GM12878 (cell line): ENCODE measurements at regions not wholly inside any gene's neighbourhood (a gene's known extent, or its start where the extent isn't known, plus 50 kb on each side); places are given as distances from the start of the nearest gene placed in this dataset.

ENCODE experiments used
- ATAC-seq: fragments of 200-7000 bp; cut with Tn5 transposase; 3 replicates; pipeline ENCODE4 v1.9.1; 2020; ENCODE audit warnings: mild to moderate bottlenecking, moderate library complexity
- BruUV-seq: library from RNA; stranded (reverse); fragments of 400-500 nt; replicated peaks from 2 replicates; lab custom pipeline; 2021; lab: Mats Ljungman, UMichigan
- CTCF ChIA-PET: fragments of 300-600 bp; sonication (Branson Sonifier 250); formaldehyde crosslinking; extraction: SDS; loops from one replicate; lab custom pipeline; 2021; ENCODE audit warnings: inconsistent platforms; lab: Yijun Ruan, JAX
- POLR2A ChIA-PET: fragments of 350-600 bp; formaldehyde crosslinking; extraction: SDS; loops from one replicate; lab custom pipeline; 2021; ENCODE audit warnings: inconsistent platforms; lab: Charles Lee
- RAD21 ChIA-PET: fragments of 300-600 bp; sonication (Branson Sonifier 250); formaldehyde crosslinking; loops from one replicate; lab custom pipeline; 2023; ENCODE audit warnings: antibody characterized with exemption; ENCODE audit not compliant: unreplicated experiment; lab: Charles Lee
- SMC1A ChIA-PET: fragments of 300-600 bp; sonication (Branson Sonifier 250); formaldehyde crosslinking; loops from one replicate; lab custom pipeline; 2023; ENCODE audit not compliant: unreplicated experiment, uncharacterized antibody; lab: Charles Lee
- DNase-seq: peaks from one replicate; pipeline ENCODE4 v3.0.0-alpha.2; 2011; ENCODE audit warnings: low read depth, low spot score
- FAIRE-seq: peaks from 3 replicates; lab custom pipeline; 2011; peaks lifted over from hg19 to GRCh38; lab: Jason Lieb, UNC
- H2AFZ ChIP-seq: 2 replicates; pipeline ENCODE4 v1.6.0; 2011; ENCODE audit warnings: low read depth, low read length, control low read depth; ENCODE audit not compliant: control insufficient read depth
- H3K27ac ChIP-seq: 2 replicates; pipeline ENCODE4 v1.5.1; 2011; ENCODE audit warnings: control low read depth; ENCODE audit not compliant: control insufficient read depth, insufficient read depth
- H3K27me3 ChIP-seq, 2 experiments: replicated peaks in 1 of 2; 2 replicates each; pipeline versions ENCODE4 v1.6.0 to v1.6.1; 2011; ENCODE audit warnings: low read length in 1 of 2; ENCODE audit not compliant: control insufficient read depth in 2 of 2, insufficient read depth in 2 of 2
- H3K36me3 ChIP-seq, 2 experiments: 2 replicates each; pipeline ENCODE4 v1.5.1; 2011; ENCODE audit warnings: low read length in 1 of 2; ENCODE audit not compliant: control insufficient read depth in 2 of 2, insufficient read depth in 2 of 2
- H3K4me1 ChIP-seq: 2 replicates; pipeline ENCODE4 v1.6.1; 2011; ENCODE audit warnings: mild to moderate bottlenecking, low read length, moderate library complexity, mixed read lengths; ENCODE audit not compliant: control insufficient read depth, insufficient read depth
- H3K4me2 ChIP-seq: 2 replicates; pipeline ENCODE4 v1.6.0; 2011; ENCODE audit warnings: control low read depth; ENCODE audit not compliant: control insufficient read depth, insufficient read depth
- H3K4me3 ChIP-seq: fragments of 200-600 bp; sonication (generic); 2 replicates; pipeline ENCODE4 v1.5.1; 2016
- H3K79me2 ChIP-seq: 2 replicates; pipeline ENCODE4 v1.6.0; 2011; ENCODE audit warnings: low read length; ENCODE audit not compliant: control insufficient read depth, insufficient read depth
- H3K9ac ChIP-seq: 2 replicates; pipeline ENCODE4 v1.8.0; 2011; ENCODE audit warnings: low read length, control low read depth, mixed read lengths; ENCODE audit not compliant: control insufficient read depth, insufficient read depth
- H3K9me3 ChIP-seq: replicated peaks from 3 replicates; pipeline ENCODE4 v1.5.1; 2011; ENCODE audit warnings: mild to moderate bottlenecking, low read length; ENCODE audit not compliant: control insufficient read depth, insufficient read depth
- H4K20me1 ChIP-seq: 2 replicates; pipeline ENCODE4 v1.6.0; 2011; ENCODE audit not compliant: control insufficient read depth, insufficient read depth
- BACH1 ChIP-seq: fragments of 450-650 bp; IDR thresholded peaks from 2 replicates; pipeline ENCODE4 v1.6.1; 2017; ENCODE audit warnings: mild to moderate bottlenecking, borderline replicate concordance
- BMI1 ChIP-seq: fragments of 450-650 bp; IDR thresholded peaks from 2 replicates; pipeline ENCODE4 v1.6.1; 2016; ENCODE audit warnings: mild to moderate bottlenecking, moderate library complexity, borderline replicate concordance
- GATAD2B ChIP-seq: fragments of 450-650 bp; conservative IDR thresholded peaks from 2 replicates; pipeline ENCODE4 v1.6.1; 2017; ENCODE audit warnings: low read depth, mild to moderate bottlenecking, moderate library complexity
- MEF2B ChIP-seq: fragments of 450-650 bp; IDR thresholded peaks from 2 replicates; pipeline ENCODE4 v1.6.1; 2018; ENCODE audit warnings: mild to moderate bottlenecking, moderate library complexity; ENCODE audit not compliant: partially characterized antibody, poor library complexity, severe bottlenecking
- MXI1 ChIP-seq: fragments of 150-350 bp; IDR thresholded peaks from 2 replicates; pipeline ENCODE4 v1.6.1; 2011; ENCODE audit warnings: low read depth, mild to moderate bottlenecking, inconsistent platforms, low read length, improper control_type of control experiment
- NFIC ChIP-seq: IDR thresholded peaks from 2 replicates; pipeline ENCODE4 v1.6.1; 2012; ENCODE audit warnings: low read depth, mild to moderate bottlenecking, inconsistent platforms, low read length, moderate library complexity
- NFYB ChIP-seq: IDR thresholded peaks from 2 replicates; pipeline ENCODE4 v1.6.1; 2011; ENCODE audit warnings: low read depth, mild to moderate bottlenecking, low read length, improper control_type of control experiment, moderate library complexity; ENCODE audit not compliant: insufficient read depth
- PML ChIP-seq: IDR thresholded peaks from 2 replicates; pipeline ENCODE4 v1.6.1; 2012; ENCODE audit warnings: low read length, inconsistent platforms
- REST ChIP-seq: IDR thresholded peaks from 2 replicates; pipeline ENCODE4 v1.6.1; 2012; ENCODE audit warnings: mild to moderate bottlenecking, low read depth, low read length
- RUNX3 ChIP-seq: IDR thresholded peaks from 2 replicates; pipeline ENCODE4 v1.6.1; 2012; ENCODE audit warnings: low read length, inconsistent platforms
- SKIL ChIP-seq: fragments of 450-650 bp; IDR thresholded peaks from 2 replicates; pipeline ENCODE4 v1.6.1; 2017; ENCODE audit warnings: mild to moderate bottlenecking, low read depth, inconsistent platforms; ENCODE audit not compliant: poor library complexity, severe bottlenecking
- SRF ChIP-seq, 2 experiments: IDR thresholded peaks; 2 replicates each; pipeline ENCODE4 v1.6.1; 2011; ENCODE audit warnings: low read depth in 2 of 2, low read length in 2 of 2, mild to moderate bottlenecking in 1 of 2, moderate library complexity in 1 of 2
- ZNF207 ChIP-seq: fragments of 450-650 bp; IDR thresholded peaks from 2 replicates; pipeline ENCODE4 v1.6.1; 2014; ENCODE audit warnings: antibody characterized with exemption, mild to moderate bottlenecking, borderline replicate concordance
- WGBS: methylation state at CpG from one replicate; pipeline ENCODE4 v1.1.6; 2016; ENCODE audit warnings: low lambda C conversion rate; ENCODE audit not compliant: insufficient replicate concordance, insufficient coverage; ENCODE audit errors: missing lambda C conversion rate; 5-methylcytosine and 5-hydroxymethylcytosine counted together
- in situ Hi-C: fragments of 300-500 bp; cut with MboI; formaldehyde crosslinking; loops from 9 replicates; pipeline ENCODE4 v1.14.3; 2018; ENCODE audit warnings: mixed read lengths
- intact Hi-C: fragments of 100-400 bp; cut with micrococcal nuclease; formaldehyde crosslinking; loops from one replicate; pipeline ENCODE4 v1.14.2; 2022; ENCODE audit not compliant: unreplicated experiment
- TF ChIP-seq, protein P1 (sequence below): fragments of 450-650 bp; IDR thresholded peaks from 2 replicates; pipeline ENCODE4 v1.6.1; 2014; ENCODE audit warnings: mild to moderate bottlenecking
- TF ChIP-seq, protein P2 (sequence below): IDR thresholded peaks from 2 replicates; pipeline ENCODE4 v1.6.1; 2011; ENCODE audit warnings: low read depth, mild to moderate bottlenecking, low read length, moderate library complexity, borderline replicate concordance; ENCODE audit errors: extremely low read depth

- TF ChIP-seq MXI1 (no peak), SKIL (no peak), RUNX3 (no peak), NFYB (no peak), SRF (IDR thresholded peaks at IDR 0.05; ENCODE audit: low read depth in 2 of 2, low read length in 2 of 2) (no peak), REST (no peak), ZNF207 (no peak), BMI1 (no peak), BACH1 (no peak), PML (no peak), GATAD2B (no peak), NFIC (no peak), MEF2B (no peak)
- TF ChIP-seq, protein P1, sequence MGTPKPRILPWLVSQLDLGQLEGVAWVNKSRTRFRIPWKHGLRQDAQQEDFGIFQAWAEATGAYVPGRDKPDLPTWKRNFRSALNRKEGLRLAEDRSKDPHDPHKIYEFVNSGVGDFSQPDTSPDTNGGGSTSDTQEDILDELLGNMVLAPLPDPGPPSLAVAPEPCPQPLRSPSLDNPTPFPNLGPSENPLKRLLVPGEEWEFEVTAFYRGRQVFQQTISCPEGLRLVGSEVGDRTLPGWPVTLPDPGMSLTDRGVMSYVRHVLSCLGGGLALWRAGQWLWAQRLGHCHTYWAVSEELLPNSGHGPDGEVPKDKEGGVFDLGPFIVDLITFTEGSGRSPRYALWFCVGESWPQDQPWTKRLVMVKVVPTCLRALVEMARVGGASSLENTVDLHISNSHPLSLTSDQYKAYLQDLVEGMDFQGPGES: no peak
- TF ChIP-seq, protein P2, sequence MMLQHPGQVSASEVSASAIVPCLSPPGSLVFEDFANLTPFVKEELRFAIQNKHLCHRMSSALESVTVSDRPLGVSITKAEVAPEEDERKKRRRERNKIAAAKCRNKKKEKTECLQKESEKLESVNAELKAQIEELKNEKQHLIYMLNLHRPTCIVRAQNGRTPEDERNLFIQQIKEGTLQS: no peak
- no peaks in the 10 kb centered on the region for H3K4me1 ChIP-seq
- ChIA-PET SMC1A (interaction anchor here (1.0 to 3.5 kb wide), 7 partner anchors 9 to 308 kb away, joined by 3 to 8 read pairs (median 5); no protein-coding TSS in a partner anchor), CTCF (interaction anchor here (0.6 to 2.3 kb wide), 9 partner anchors 9 to 306 kb away, joined by 3 to 6 read pairs (median 3); no protein-coding TSS in a partner anchor), POLR2A (no interaction called here), RAD21 (interaction anchor here (1.3 to 3.7 kb wide), 4 partner anchors 8 to 79 kb away, joined by 4 to 14 read pairs (median 4); no protein-coding TSS in a partner anchor)
- no peak for DNase-seq
- 90% methylated on average over 3 of the region's 3 CpGs for WGBS
- intact Hi-C loops (no loop called here), in situ Hi-C loops (no loop called here)
- H3K27ac ChIP-seq: no peak overlapping the region
- H2AFZ ChIP-seq: no peak overlapping the region
- no peak for FAIRE-seq
- no peaks in the 10 kb centered on the region for H3K9me3 ChIP-seq
- BruUV-seq: no TSS peak
- H3K4me2 ChIP-seq: no peak overlapping the region
- no peaks in the 10 kb centered on the region for H3K79me2 ChIP-seq
- no peaks in the 10 kb centered on the region for H4K20me1 ChIP-seq
- no peaks in the 10 kb centered on the region for H3K36me3 ChIP-seq
- no peaks in the 10 kb centered on the region; a peak in 1 of 4 replicates for H3K27me3 ChIP-seq
- no peak overlapping the region for H3K4me3 ChIP-seq
- ATAC-seq: no peak
- no peak overlapping the region for H3K9ac ChIP-seq
Observed at GRCh38 chr1:84748364-84748763, 58.1 kb upstream of the SSX2IP start.
